ENCODE measurements at regions not wholly inside any gene's neighbourhood (a gene's known extent, or its start where the extent isn't known, plus 50 kb on each side); places are given as distances from the start of the nearest gene placed in this dataset.

- Mint-ChIP-seq H3K27ac (ENCODE audit: unreplicated experiment) (no peak overlapping the region), H3K4me1 (ENCODE audit: low read depth) (peaks cover 6% of the 10 kb centered on the region), H3K27me3 (ENCODE audit: low read depth) (no peaks in the 10 kb centered on the region), H3K4me3 (ENCODE audit: unreplicated experiment) (no peak overlapping the region), H3K36me3 (ENCODE audit: low read depth) (peaks cover 8% of the 10 kb centered on the region), H3K9me3 (ENCODE audit: low read depth) (peaks cover 27% of the 10 kb centered on the region)
- no peak for DNase-seq (ENCODE audit: low spot score)
- TF ChIP-seq CTCF (IDR thresholded peaks at IDR 0.05): no peak
Measured at GRCh38 chr2:107374249-107374648, 452.4 kb upstream of the RGPD4 start.

- Mint-ChIP-seq H3K4me1 (ENCODE audit: low read depth) (peaks cover 6% of the 10 kb centered on the region), H3K4me3 (ENCODE audit: unreplicated experiment) (no peak overlapping the region), H3K27ac (ENCODE audit: unreplicated experiment) (no peak overlapping the region), H3K36me3 (ENCODE audit: low read depth) (peaks cover 4% of the 10 kb centered on the region), H3K9me3 (ENCODE audit: low read depth) (peaks cover 21% of the 10 kb centered on the region), H3K27me3 (ENCODE audit: low read depth) (no peaks in the 10 kb centered on the region)
- DNase-seq (ENCODE audit: low spot score): no peak
- TF ChIP-seq CTCF (IDR thresholded peaks at IDR 0.05): no peak
Measured at GRCh38 chr2:107376909-107377308, 449.8 kb upstream of the RGPD4 start.

GRCh38 chr2:107380912-107381311 is 445.8 kb upstream of the RGPD4 start:
- Mint-ChIP-seq H3K36me3 (ENCODE audit: low read depth) (peaks cover 4% of the 10 kb centered on the region), H3K27me3 (ENCODE audit: low read depth) (no peaks in the 10 kb centered on the region), H3K4me1 (ENCODE audit: low read depth) (no peaks in the 10 kb centered on the region), H3K27ac (ENCODE audit: unreplicated experiment) (no peak overlapping the region), H3K4me3 (ENCODE audit: unreplicated experiment) (no peak overlapping the region), H3K9me3 (ENCODE audit: low read depth) (peaks cover 17% of the 10 kb centered on the region)
- DNase-seq (ENCODE audit: low spot score): no peak
- TF ChIP-seq CTCF (IDR thresholded peaks at IDR 0.05): peak; percentile 17

- Mint-ChIP-seq H3K4me1 (ENCODE audit: low read depth) (no peaks in the 10 kb centered on the region), H3K27me3 (ENCODE audit: low read depth) (no peaks in the 10 kb centered on the region), H3K27ac (ENCODE audit: unreplicated experiment) (no peak overlapping the region)
Measured at GRCh38 chr2:107383691-107384090, 443.0 kb upstream of the RGPD4 start.

GRCh38 chr2:107384422-107384821 is 442.3 kb upstream of the RGPD4 start:
- Mint-ChIP-seq H3K27ac (ENCODE audit: unreplicated experiment) (no peak overlapping the region), H3K36me3 (ENCODE audit: low read depth) (no peaks in the 10 kb centered on the region), H3K9me3 (ENCODE audit: low read depth) (peaks cover 18% of the 10 kb centered on the region), H3K4me1 (ENCODE audit: low read depth) (no peaks in the 10 kb centered on the region), H3K4me3 (ENCODE audit: unreplicated experiment) (no peak overlapping the region), H3K27me3 (ENCODE audit: low read depth) (no peaks in the 10 kb centered on the region)
- TF ChIP-seq CTCF (IDR thresholded peaks at IDR 0.05): no peak
- no peak for DNase-seq (ENCODE audit: low spot score)

More at GRCh38 chr2:107383691-107384090, 443.0 kb upstream of the RGPD4 start:
- no peak for DNase-seq (ENCODE audit: low spot score)
- TF ChIP-seq CTCF (IDR thresholded peaks at IDR 0.05): no peak
- Mint-ChIP-seq H3K4me3 (ENCODE audit: unreplicated experiment) (no peak overlapping the region), H3K9me3 (ENCODE audit: low read depth) (peaks cover 15% of the 10 kb centered on the region), H3K36me3 (ENCODE audit: low read depth) (no peaks in the 10 kb centered on the region)
